Esophagus squamous epithelium (tissue), 4 donors: ENCODE measurements at regions not wholly inside any gene's neighbourhood (a gene's known extent, or its start where the extent isn't known, plus 50 kb on each side); places are given as distances from the start of the nearest gene placed in this dataset.

Experiments used
- POLR2A ChIP-seq, 4 donors: fragments of 450-650 bp; IDR thresholded peaks; one replicate each; pipeline ENCODE4 v1.6.1; 2017; ENCODE audit warnings: antibody characterized with exemption in 4 of 4, mild to moderate bottlenecking in 4 of 4, moderate library complexity in 3 of 4
- TF ChIP-seq, protein P1 (sequence below), 6 experiments: fragments of 450-650 bp in 4 of 6; fragments of 200-600 bp in 2 of 6; sonication (generic) in 2 of 6; IDR thresholded peaks; one replicate each; pipeline ENCODE4 v1.5.1; 2016 to 2019; ENCODE audit warnings: antibody characterized with exemption in 6 of 6, mild to moderate bottlenecking in 4 of 6, moderate library complexity in 4 of 6

DNA sequence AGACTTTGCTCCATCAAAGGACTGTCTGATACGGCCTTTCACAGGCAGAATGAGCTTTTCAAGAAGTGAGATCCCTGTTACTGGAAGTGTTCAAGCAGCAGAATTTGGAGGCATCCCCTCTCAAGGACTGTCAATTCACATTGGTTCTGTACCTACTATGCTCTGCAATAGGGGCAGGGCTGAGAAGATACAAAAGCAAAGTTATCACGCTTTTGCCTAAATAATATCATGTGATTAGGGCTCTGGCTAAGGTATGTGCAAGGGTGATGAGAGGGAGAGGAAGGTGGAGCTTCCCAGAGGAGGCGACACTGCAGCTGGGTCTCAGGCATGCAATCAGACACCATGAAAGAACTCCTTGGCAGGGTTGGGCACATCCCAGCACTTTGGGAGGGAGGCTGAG lies 80.2 kb upstream of the PIM1 start:
- TF ChIP-seq POLR2A (IDR thresholded peaks at IDR 0.05) = no peak
- TF ChIP-seq, protein P1, sequence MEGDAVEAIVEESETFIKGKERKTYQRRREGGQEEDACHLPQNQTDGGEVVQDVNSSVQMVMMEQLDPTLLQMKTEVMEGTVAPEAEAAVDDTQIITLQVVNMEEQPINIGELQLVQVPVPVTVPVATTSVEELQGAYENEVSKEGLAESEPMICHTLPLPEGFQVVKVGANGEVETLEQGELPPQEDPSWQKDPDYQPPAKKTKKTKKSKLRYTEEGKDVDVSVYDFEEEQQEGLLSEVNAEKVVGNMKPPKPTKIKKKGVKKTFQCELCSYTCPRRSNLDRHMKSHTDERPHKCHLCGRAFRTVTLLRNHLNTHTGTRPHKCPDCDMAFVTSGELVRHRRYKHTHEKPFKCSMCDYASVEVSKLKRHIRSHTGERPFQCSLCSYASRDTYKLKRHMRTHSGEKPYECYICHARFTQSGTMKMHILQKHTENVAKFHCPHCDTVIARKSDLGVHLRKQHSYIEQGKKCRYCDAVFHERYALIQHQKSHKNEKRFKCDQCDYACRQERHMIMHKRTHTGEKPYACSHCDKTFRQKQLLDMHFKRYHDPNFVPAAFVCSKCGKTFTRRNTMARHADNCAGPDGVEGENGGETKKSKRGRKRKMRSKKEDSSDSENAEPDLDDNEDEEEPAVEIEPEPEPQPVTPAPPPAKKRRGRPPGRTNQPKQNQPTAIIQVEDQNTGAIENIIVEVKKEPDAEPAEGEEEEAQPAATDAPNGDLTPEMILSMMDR (IDR thresholded peaks at IDR 0.05) = no peak
